ENCODE measurements at regions not wholly inside any gene's neighbourhood (a gene's known extent, or its start where the extent isn't known, plus 50 kb on each side); places are given as distances from the start of the nearest gene placed in this dataset.

GRCh38 chr9:90016272-90016671 lies 411.5 kb downstream of the GADD45G start:
- H3K9me3 ChIP-seq, result no peaks in the 10 kb centered on the region
- 88% methylated on average over 1 of the region's 1 CpG for WGBS, 2 donors
- no peaks in the 10 kb centered on the region for H3K36me3 ChIP-seq (ENCODE audit: low read depth, missing control alignments)
- no peak for TF ChIP-seq POLR2A (IDR thresholded peaks at IDR 0.05)
- no peak overlapping the region for H3K4me3 ChIP-seq
- H3K27ac ChIP-seq, result no peak overlapping the region
- intact Hi-C loops (cut with DNase I; ENCODE audit: low total_unique reads), result no loop called here
- H3K27me3 ChIP-seq, result no peaks in the 10 kb centered on the region
- no peak for DNase-seq
- no peaks in the 10 kb centered on the region for H3K4me1 ChIP-seq

- intact Hi-C loops (cut with DNase I; ENCODE audit: low total_unique reads), result no loop called here
- Histone ChIP-seq H3K4me3 (no peak overlapping the region), H3K36me3 (ENCODE audit: low read depth, missing control alignments) (no peaks in the 10 kb centered on the region), H3K27ac (no peak overlapping the region), H3K9me3 (no peaks in the 10 kb centered on the region), H3K4me1 (no peaks in the 10 kb centered on the region), H3K27me3 (no peaks in the 10 kb centered on the region)
- 82 to 86% methylated on average over 7 of the region's 7 CpGs for WGBS, 2 donors
- TF ChIP-seq CTCF (IDR thresholded peaks at IDR 0.05) (no peak), POLR2A (IDR thresholded peaks at IDR 0.05) (no peak)
- no peak for DNase-seq
These were observed 412.9 kb downstream of the GADD45G start for GRCh38 chr9:90017679-90018078.

- DNase-seq, result no peak
- Histone ChIP-seq H3K9me3 (no peaks in the 10 kb centered on the region), H3K27me3 (no peaks in the 10 kb centered on the region), H3K4me3 (no peak overlapping the region), H3K36me3 (ENCODE audit: low read depth, missing control alignments) (no peaks in the 10 kb centered on the region), H3K27ac (no peak overlapping the region), H3K4me1 (no peaks in the 10 kb centered on the region)
- 57 to 78% methylated on average over 2 of the region's 2 CpGs for WGBS, 2 donors
- TF ChIP-seq CTCF (IDR thresholded peaks at IDR 0.05), result no peak
- no peak for TF ChIP-seq POLR2A (IDR thresholded peaks at IDR 0.05)
- intact Hi-C loops (cut with DNase I; ENCODE audit: low total_unique reads), result no loop called here
These were observed 413.9 kb downstream of the GADD45G start for GRCh38 chr9:90018688-90019087.

GRCh38 chr9:90019626-90020025 lies 414.8 kb downstream of the GADD45G start:
- Histone ChIP-seq H3K4me1 (no peaks in the 10 kb centered on the region), H3K4me3 (no peak overlapping the region), H3K27me3 (no peaks in the 10 kb centered on the region), H3K9me3 (no peaks in the 10 kb centered on the region), H3K27ac (no peak overlapping the region), H3K36me3 (ENCODE audit: low read depth, missing control alignments) (no peaks in the 10 kb centered on the region)
- TF ChIP-seq CTCF (IDR thresholded peaks at IDR 0.05) (no peak), POLR2A (IDR thresholded peaks at IDR 0.05) (no peak)
- DNase-seq, result no peak
- intact Hi-C loops (cut with DNase I; ENCODE audit: low total_unique reads), result no loop called here
- 85 to 89% methylated on average over 9 of the region's 9 CpGs for WGBS, 2 donors

GRCh38 chr9:90020276-90020871 lies 415.6 kb downstream of the GADD45G start:
- intact Hi-C loops (cut with DNase I; ENCODE audit: low total_unique reads), result no loop called here
- H3K27me3 ChIP-seq, result no peaks in the 10 kb centered on the region
- WGBS, 2 donors, result 61 to 79% methylated on average over 7 of the region's 7 CpGs

GRCh38 chr9:90021216-90021906 lies 416.5 kb downstream of the GADD45G start:
- H3K27ac ChIP-seq, result no peak overlapping the region
- no peak for TF ChIP-seq CTCF (IDR thresholded peaks at IDR 0.05)
- no peak for TF ChIP-seq POLR2A (IDR thresholded peaks at IDR 0.05)
- intact Hi-C loops (cut with DNase I; ENCODE audit: low total_unique reads), result no loop called here
- H3K9me3 ChIP-seq, result no peaks in the 10 kb centered on the region
- 84 to 88% methylated on average over 14 of the region's 14 CpGs for WGBS, 2 donors
- H3K4me3 ChIP-seq, result no peak overlapping the region
- no peak for DNase-seq
- no peaks in the 10 kb centered on the region for H3K27me3 ChIP-seq
- H3K4me1 ChIP-seq, result no peaks in the 10 kb centered on the region
- no peaks in the 10 kb centered on the region for H3K36me3 ChIP-seq (ENCODE audit: low read depth, missing control alignments)

More at GRCh38 chr9:90020276-90020871, 415.6 kb downstream of the GADD45G start:
- Histone ChIP-seq H3K36me3 (ENCODE audit: low read depth, missing control alignments) (no peaks in the 10 kb centered on the region), H3K4me3 (no peak overlapping the region), H3K9me3 (no peaks in the 10 kb centered on the region), H3K27ac (no peak overlapping the region), H3K4me1 (no peaks in the 10 kb centered on the region)
- DNase-seq, result no peak
- TF ChIP-seq POLR2A (IDR thresholded peaks at IDR 0.05), result no peak

Measured in testis (tissue), 2 donors.